Activated CD4-positive, alpha-beta T cell treated with anti-CD3 and anti-CD28 coated beads, Interleukin-2, amount 50 U/mL, for 16 hours (primary cell): ENCODE measurements at regions not wholly inside any gene's neighbourhood (a gene's known extent, or its start where the extent isn't known, plus 50 kb on each side); places are given as distances from the start of the nearest gene placed in this dataset.
"Not testable (repeated sequence)": the region's sequence is repeated elsewhere in the genome, so short reads cannot be mapped to it uniquely, and the experiment has no call there.

Experiments used
- DNase-seq: peaks from one replicate; pipeline ENCODE4 v3.0.0-alpha.2; 2020

DNA sequence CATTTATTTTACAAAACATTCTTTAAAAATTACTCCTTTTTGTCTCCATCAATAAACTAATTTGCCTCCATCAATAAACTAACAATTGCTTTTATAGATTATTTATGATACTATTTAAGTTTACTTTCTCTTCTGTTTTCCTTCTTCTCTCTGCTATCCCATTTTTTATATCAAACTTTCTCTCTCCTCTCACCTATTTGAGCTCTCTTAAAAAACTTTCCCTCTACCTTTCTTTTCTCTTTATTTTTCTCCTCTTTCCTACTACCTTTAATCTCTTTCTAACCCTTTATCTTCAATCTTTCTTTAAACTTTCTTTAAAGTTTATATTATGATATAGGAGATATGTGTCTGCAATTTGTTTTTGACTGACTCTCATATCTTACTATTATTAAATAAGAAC is 566.4 kb downstream of the DACH1 start:
- DNase-seq: no peak

DNA sequence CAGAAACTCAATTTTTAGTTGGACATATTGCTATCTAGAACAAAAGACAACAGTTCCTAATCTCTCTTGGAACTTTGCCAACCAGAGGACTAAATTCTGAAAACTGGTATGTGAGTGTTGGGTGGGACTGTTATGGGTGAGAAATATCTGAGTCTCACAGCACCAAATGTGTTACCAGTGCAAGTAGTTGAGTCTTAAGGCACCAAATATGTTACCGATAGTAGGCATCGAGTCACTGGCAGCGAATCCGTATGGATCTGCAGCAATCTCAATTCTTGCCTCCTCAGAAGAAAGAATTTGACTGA is 575.2 kb downstream of the DACH1 start:
- no peak for DNase-seq

DNA sequence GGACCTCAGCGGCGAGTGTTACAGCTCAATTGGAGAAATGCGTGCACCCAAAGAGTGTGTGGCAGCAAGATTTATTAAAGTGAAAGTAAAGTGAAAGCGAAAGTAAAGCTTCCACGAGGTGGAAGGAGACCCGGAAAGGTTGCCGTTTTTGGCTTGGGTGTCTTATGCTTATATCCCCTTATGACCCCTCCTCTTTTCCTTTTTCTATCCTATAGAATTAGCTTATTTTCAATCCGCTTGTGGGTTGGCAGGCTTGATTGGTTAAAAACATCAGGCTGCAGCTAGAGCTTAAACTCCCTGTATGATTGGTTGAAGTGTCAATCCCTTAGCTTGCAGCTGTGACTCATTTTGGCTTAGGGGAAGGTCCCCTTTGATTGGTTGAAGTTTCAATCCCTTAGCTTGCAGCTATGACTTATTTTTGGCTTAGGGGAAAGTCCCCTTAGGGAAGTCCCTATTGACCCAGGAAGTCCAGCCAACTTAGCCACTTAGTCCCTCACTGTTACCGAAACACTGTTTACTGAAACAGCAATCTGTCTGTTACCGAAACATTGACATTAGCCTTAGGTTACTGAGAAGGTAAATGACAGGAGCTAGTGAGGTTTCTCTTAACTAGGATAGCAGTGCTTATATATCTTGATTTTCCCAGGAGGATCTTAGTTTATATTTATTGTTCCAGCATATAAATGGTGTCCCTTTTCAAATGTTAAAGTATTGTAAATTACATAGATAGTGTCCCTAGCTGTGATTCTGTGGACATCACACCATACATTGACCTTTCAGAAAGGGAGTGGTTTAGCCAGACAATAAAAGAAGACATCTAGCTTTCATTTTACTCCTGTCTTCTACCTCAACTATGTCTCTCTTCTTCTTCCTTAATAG is 575.8 kb downstream of the DACH1 start:
- DNase-seq: peak; percentile 67

DNA sequence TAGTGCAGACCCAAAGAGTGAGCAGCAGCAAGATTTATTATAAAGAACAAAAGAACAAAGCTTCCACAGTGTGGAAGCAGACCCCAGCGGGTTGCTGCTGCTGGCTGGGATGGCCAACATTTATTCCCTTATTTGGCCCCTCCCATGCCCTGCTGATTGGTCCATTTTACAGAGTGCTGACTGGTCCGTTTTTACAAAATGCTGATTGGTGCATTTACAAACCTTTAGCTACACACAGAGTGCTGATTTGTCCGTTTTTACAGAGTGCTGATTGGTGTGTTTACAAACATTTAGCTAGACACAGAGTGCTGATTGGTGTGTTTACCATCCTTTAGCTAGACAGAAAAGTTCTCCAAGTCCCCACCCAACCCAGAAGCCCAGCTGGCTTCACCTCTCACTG is 577.0 kb downstream of the DACH1 start:
- not testable (repeated sequence) for DNase-seq

DNA sequence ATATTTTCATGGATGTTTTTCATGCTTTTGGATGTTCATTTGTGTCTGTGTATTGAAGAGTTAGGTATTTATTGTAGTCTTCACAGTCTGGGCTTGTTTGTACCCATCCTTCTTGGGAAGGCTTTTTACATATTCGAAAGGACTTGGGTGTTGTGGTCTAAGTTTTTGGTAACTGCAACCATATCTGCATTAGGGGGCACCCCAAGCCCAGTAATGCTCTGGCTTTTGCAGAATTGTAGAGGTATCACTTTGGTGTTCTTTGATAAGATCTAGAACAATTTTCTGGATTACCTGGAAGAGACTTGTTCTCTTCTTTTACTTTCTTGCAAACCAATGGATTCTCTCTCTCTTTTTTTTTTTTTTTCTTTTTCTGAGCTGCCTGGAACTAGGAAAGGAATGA is 581.3 kb downstream of the DACH1 start:
- no peak for DNase-seq

DNA sequence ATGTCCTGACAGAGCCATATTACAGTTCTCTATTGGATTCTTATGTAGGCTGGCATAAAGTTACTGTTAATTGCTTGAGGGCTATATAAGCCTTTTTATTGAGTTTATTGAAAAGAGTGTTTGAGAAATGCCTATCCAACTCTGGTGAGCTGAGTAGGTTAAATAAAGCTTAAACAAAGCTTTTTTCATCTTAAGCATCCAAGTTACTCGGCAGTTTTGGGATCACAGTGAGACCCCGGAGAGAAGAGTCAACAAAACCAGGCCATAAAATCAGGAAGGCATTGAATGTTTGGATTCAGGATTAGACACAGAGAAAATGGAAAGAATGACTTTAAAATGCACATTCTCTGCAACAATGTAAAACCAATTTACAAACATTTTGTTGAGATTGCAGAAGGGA is 588.5 kb downstream of the DACH1 start:
- no peak for DNase-seq

DNA sequence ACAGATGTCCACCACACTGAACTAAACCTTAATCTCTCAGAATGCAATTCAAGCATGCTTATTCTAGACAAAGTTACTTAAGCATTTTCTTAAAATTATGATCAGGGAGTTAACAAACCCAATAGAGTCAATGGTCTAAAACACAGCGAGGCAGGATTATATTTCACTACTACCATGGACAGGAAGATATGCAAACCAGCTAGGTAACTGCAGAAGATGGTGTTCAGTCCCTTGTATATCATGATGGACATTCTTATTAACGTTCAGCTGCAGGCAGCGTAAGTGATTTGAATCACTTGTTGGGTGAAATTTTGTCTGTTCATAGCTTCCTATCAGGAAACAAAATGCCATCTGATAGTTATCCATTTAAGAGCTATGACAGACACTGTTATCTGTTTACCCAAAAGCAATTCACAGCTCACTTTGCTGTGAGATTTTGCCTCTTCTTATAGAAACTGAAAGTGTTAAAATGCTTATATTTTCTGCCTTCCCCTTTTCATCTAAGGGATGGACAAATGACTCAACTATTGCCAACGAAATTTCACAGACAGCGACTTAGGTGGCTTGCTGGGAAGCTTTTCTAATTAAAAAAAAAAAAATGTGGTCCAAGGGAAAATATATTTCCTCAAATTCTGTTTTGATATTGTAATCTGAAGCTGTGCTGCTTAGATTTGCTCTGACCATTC is 591.9 kb downstream of the DACH1 start:
- DNase-seq: no peak

DNA sequence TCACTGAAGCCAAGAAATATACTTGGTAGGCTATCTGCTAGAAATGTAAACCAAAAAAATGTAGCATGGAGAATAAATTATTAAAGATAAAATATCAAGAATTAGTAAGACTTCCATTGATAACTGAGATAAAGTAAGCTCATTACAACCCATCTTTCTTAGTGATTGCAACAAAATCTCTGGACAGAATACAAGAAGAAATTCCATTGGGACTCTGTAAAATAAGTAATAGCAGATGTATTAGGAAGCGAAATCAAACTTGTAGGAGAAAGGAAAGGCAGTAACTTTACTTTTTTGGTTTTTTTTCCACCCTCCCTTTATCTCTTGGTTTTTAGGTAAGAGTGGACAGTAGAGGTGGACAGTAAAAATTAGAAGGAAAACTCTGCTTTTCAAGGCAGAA is 605.7 kb downstream of the DACH1 start:
- DNase-seq: no peak

DNA sequence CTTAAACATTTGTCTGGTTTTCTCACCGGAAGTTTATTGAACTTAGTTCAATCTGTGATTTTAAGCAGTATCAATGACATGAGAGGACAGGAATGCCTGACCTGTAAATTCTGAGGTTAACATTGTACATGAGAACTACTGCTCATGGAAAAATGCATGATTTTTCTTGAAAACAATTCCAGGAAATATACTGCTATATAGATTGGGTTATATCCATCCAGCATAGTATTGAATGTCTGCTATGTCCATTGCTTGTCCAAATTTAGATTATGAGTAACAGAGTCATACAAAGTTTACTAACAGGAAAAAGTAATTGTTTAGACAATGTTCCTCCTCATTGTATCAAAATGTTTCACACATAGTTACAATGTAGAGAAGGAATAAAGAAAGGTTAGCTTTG is 606.8 kb downstream of the DACH1 start:
- no peak for DNase-seq

DNA sequence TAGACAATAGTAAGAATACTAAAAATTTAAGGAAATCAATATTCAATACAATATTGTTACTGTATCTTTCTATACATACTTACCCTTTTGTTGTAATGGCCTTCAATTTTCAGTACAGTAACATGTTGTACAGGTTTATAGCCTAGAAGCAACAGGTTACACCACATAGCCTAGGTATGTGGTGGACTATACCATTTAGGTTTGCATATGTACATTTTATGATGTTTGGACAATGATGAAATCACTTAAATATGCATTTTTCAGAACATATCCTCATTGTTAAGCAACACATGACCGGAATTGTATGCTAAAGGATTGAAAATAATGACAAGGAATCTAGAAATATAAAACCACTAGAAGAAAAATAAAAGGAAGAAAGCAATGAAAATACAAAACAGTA is 611.4 kb downstream of the DACH1 start:
- DNase-seq: no peak

DNA sequence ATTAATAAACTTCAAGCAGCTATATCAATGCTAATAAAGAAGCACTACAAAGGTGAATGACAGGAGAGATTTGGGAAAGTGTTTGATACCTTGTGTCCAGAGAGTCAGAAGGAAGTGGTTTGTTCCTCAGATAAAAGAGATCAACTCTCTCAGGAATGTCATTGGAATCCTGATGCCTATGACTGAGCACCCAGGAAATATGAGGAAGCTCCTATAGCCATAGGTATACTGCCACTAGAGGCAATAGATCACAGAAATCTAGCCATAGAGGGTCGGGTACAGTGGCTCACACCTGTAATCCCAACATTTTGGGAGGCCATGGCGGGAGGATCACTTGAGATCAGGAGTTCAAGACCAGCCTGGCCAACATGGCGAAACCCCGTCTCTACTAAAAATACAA is 612.6 kb downstream of the DACH1 start:
- DNase-seq: no peak

DNA sequence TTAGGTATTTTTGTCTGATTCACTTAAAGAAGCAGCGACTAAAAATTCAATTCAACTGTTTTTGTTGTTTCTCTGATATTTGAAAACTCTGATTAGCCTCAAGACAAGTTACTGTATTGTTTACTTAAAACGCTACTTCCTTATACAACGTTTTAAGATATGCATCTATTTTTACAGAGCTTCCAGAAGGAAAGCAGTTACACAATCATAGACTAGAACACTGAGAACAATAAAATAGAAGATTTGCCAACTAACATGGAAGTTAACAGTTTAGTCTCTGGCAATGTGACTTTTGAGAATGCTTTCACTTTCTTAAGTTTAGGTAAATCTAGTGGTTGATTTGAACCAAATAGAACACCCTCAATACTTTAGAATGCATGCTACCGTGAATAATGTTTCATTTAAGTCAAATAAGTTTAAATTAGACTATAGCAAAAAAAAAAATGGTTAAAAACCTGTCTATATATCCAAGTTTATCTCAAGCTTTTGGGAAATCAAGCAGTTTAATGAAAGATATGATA is 614.8 kb downstream of the DACH1 start:
- no peak for DNase-seq

DNA sequence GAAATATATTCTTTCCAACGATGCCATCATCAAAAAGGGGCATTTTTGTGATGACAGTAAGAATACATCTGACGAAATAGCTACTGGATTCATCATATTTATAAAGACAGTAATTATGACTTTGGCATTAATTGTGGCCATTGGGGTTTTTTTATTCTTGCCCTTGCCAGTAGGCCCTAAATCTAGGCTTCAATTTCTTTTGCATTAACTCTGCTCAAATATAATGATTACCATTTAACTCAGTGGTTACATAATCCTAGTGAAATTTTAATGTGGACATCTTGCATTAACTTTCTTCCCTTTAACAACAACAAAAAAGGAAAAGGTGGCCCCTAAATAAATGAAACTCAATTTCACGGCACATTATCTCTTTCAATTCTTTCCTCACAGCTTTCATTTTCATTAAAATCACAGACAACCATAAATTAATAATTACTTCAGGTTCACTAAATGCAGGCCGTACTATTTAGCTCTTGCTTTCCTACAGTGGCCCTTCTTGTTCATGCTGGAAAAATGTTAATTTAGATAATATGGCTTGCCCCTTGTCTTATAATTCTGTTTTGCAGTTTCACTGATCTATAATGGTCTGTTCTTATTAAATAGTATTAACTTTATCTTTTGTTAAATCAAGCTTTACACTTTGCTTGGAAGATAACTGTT is 615.6 kb downstream of the DACH1 start:
- DNase-seq: no peak

DNA sequence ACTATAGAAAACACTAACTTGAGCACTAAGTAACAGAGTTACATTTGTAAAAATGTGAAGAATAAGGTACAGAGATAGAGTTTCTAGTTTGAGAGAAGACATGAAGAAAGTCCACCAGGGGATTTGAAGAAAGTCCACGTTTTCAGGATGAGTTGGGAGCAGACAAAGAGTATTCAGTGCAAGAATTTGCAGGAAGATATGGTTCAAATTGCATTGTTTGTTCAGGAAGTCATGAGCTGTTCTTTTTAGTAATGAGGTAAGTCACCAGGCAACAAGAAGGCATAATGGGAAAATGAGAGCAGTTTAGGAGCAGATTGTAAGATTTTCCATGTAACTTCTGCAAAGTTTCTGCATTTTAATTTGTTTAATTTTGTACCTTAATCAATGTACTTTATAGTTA is 618.0 kb downstream of the DACH1 start:
- no peak for DNase-seq

DNA sequence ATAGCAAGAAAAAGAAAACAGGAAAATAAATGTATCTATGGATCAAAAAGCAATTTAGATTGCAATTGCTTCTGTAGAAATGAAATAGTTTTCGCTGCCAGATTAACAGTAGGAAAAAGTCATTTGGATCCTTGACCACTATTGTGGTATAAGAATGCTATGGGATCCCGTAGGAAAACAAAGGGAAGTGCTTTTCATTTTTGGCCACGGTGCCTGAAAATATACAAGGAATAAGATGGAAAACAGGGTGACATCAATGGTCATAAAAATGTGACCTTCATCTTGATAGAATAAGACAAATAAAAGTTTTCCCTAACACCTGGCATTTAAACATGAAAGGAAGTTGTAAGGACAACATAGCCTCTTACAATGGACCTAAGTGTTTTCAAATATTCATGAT is 622.8 kb downstream of the DACH1 start:
- no peak for DNase-seq

DNA sequence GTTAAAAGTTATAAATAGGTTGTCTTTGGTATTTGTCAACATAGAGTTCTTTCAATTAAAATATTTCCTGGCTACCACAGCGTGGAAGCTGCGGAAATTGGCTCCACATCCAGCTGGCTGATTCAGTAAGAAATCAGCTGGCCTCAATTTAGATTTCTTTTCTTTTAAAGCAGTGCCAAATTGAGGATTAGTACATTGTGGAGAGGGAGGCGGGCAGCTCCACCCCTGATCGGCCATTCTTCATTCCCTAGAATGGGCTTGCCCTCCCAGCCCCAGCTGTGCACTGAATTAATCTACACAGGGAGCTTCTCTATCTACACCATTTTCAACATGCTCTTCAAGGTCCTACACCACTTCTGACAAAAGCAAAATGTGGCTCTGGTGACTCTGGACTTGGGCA is 624.8 kb downstream of the DACH1 start:
- DNase-seq: no peak

DNA sequence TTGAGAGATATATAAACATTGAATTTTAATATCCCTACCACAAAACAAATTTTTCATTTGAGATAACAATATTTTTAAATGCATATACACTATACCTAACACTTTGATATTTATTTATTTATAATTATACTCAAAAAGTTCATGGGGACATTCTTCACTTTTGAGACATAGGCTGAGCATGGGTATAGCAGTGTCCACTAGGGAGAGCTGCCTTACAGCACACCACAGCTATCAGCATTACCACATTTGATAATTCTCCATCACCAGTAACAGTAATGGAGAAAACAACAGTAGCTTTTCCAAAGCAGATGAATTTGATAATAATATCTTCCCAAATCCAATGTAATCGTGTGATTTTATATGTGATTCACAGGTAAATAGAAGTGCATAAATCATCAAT is 626.1 kb downstream of the DACH1 start:
- DNase-seq: no peak

DNA sequence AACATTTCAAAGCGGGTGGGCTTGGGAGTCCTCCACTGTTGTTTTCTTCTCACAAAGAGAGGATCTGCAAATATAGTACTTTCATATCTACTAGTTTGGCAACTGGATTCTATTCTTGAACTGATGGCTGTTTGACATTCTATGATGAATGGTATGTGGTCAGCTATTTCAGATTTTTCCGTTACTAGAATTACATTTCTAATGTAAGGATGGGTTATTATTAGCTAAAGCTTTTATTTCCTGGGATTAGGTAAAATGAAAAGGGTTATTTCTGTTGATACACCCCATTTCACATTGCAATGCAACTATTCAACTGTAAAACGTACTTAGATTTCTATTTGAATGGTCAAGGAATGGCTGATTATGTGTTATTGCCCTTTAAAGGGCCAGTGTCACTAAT is 629.7 kb downstream of the DACH1 start:
- no peak for DNase-seq

DNA sequence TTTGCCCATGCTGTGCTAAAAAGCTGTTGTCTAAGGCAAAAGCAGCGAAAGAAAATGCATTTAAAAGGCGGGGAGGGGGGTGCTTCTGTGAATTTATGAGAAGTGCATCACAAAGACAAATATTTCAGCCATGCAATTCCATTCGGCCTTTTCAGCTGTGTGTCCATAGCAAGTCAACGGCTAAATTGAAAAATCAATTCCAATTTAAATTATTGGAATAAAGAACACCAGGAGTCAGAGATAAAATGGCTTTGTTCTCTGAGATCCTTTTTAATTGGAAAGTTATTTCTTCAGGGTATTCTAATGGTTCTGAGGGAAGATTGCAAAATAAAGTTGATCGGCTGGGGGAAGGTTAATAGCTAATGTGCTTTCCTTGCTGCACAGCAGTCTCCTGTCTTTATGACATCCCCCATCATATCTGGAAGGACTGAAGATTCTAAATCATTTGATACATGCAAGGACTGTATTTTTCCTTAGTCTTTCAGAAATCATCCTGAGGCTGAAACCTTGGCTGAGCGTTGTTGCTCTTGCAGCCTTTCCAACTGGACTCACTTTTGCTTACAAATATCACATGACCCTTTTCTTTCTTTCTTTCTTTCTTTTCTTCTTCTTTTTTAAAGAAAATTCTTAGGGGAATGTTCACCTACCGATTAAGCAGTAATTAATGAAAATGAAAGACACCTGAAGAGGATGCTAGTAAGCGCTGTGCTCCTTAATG is 647.1 kb downstream of the DACH1 start:
- no peak for DNase-seq

DNA sequence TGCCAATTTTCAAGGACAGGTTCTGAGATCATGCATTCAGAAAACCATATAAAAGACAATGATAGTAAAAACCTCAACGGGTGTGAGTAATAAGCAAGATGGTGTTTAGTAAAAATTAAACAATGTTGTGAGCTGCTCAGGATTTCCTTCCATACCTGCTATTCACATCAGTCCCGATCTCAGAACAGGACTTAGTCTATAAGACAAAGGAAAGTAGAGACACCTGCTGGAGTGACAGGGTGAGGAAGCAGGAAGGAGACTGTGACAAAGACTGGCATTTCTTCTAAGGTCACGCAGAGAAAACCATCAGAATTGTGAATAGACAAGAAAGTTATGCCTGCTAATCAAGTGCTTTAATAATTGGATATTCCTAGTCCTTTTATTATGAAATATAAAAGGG is 648.0 kb downstream of the DACH1 start:
- no peak for DNase-seq

DNA sequence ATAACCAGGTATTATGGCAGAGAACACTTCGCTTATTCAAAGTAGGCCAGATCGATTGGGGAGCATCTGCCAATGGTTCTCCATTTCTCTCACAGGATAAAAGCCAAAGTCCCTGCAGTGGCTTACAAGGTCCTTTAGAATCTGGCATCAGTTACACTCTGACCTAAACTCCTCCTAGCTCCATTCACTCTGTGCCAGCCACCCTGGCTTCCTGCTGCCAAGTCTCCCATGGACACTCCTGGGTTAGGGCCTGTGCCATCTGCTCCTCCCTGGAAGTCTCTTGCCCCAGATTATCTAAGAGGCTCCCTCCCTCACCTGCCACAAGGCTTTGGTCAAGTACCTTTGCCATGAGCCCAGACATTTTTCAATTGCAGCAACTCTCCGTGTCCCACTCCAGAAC is 649.2 kb downstream of the DACH1 start:
- no peak for DNase-seq

DNA sequence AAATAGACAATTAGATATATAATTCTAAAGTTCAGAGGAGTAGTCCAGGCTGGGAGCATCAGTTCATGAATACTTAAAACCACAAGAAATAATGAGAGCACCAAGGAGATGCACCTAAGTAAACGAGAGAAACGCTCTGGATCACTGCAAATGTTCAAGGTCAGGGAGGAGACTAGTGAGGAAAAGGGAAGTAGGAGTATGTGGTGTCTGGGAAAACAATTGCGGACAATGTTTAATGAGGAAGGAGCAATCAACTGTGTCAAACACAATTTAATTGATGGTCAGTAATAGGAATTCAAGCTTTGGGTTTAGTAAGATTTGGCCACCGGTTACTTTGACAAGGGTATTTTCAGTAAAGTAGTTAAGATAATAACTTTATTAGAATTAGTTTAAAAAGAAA is 652.2 kb downstream of the DACH1 start:
- no peak for DNase-seq

DNA sequence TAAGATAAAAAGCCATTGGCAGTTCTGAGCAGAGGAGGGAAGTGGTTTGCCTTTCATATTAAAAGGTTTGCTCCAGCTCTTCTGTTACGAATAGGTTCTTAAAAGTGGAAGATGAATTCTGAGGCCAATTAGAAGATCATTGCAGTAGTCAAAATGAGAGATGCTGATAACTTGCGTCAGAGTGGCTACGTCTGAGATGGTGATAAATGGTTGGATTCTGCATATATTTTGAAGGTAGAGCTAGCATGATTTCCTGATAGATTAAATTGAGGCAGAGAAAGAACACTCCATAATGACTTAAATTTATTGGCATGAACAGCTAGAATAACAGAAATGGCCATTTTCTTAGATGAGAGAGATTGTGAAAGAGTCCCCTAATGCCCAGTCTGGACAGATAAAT is 652.6 kb downstream of the DACH1 start:
- DNase-seq: no peak
